Right lobe of liver (tissue), 4 donors: ENCODE measurements at regions not wholly inside any gene's neighbourhood (a gene's known extent, or its start where the extent isn't known, plus 50 kb on each side); places are given as distances from the start of the nearest gene placed in this dataset.

Experiments used
- POLR2A ChIP-seq: fragments of 450-650 bp; IDR thresholded peaks from one replicate; pipeline ENCODE4 v1.6.1; 2017; ENCODE audit warnings: antibody characterized with exemption, mild to moderate bottlenecking
- TF ChIP-seq, protein P1 (sequence below), 4 donors: fragments of 200-600 bp in 3 of 4; fragments of 450-650 bp in 1 of 4; IDR thresholded peaks; one replicate each; pipeline versions ENCODE4 v1.5.1 to v1.8.0; 2016 to 2022; ENCODE audit warnings: antibody characterized with exemption in 4 of 4, mild to moderate bottlenecking in 2 of 4
- donor health status: DM: no; HTN: no; CAD: no.
- donor health status: DM: no; HTN: no; CAD: no.
- donor health status: DM: no; HTN: yes; CAD: no.

DNA sequence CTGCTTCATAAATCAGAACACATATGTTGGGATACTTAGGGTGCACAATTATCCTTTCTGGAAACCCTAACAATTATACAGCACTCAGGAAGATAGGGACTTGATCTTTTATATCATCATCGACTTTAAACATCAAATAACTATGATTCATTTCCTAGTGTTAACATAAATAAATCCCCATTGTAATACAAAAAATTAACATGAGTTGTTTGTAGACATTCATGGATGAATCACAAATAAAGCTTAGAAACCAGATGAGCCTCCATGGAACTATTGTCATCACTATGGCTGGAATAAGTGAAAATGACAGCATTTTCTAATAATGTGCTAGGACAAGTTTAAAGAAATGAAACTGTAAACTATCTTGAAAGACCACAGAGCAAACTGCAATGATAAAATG, 821.7 kb downstream of the GATA3 start:
- TF ChIP-seq, protein P1, sequence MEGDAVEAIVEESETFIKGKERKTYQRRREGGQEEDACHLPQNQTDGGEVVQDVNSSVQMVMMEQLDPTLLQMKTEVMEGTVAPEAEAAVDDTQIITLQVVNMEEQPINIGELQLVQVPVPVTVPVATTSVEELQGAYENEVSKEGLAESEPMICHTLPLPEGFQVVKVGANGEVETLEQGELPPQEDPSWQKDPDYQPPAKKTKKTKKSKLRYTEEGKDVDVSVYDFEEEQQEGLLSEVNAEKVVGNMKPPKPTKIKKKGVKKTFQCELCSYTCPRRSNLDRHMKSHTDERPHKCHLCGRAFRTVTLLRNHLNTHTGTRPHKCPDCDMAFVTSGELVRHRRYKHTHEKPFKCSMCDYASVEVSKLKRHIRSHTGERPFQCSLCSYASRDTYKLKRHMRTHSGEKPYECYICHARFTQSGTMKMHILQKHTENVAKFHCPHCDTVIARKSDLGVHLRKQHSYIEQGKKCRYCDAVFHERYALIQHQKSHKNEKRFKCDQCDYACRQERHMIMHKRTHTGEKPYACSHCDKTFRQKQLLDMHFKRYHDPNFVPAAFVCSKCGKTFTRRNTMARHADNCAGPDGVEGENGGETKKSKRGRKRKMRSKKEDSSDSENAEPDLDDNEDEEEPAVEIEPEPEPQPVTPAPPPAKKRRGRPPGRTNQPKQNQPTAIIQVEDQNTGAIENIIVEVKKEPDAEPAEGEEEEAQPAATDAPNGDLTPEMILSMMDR (IDR thresholded peaks at IDR 0.05), result no peak
- no peak for TF ChIP-seq POLR2A
